ENCODE measurements at regions not wholly inside any gene's neighbourhood (a gene's known extent, or its start where the extent isn't known, plus 50 kb on each side); places are given as distances from the start of the nearest gene placed in this dataset.

DNA sequence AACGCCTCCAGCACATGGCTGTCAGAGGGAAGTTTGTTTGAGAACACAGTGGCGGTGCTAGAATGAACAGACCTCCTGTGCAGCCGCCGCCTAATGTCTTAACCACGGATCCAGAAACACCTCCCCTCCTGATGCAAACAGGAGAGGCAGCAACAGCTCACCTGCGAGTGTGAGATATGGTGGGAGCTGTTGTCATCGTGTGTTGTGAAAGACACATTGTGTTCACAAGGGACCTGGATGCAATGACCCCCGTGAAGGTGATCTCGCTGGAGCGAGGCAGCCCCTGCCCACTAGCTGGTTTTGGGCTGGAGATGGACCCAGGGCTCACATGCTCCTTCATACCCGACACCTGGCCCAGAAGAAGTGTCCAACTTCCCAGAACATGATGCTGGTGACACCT, 315.3 kb upstream of the C1orf174 start:
- intact Hi-C loops (cut with micrococcal nuclease) (no loop called here), dilution Hi-C loops (cut with MboI; ENCODE audit: extremely low pct_ligation_motif_present, low sequenced_read_pairs) (no loop called here)
- peaks cover 2% of the 10 kb centered on the region for H3K9me3 ChIP-seq (replicated peaks; ENCODE audit: control insufficient read depth, insufficient read depth, low read length)
- H4K20me1 ChIP-seq (replicated peaks; ENCODE audit: control insufficient read depth, extremely low read depth, insufficient read depth, low read length): no peaks in the 10 kb centered on the region
- POLR2A ChIA-PET: no interaction called here
- H3K36me3 ChIP-seq (ENCODE audit: control insufficient read depth in 2 of 2, extremely low read depth in 1 of 2, insufficient read depth in 2 of 2, low read length in 2 of 2): no peaks in the 10 kb centered on the region
- no peak overlapping the region for H3K9ac ChIP-seq (replicated peaks; ENCODE audit: extremely low read depth, insufficient read depth, low read length)
- H3K27ac ChIP-seq (ENCODE audit: insufficient read depth, low read depth, low read length): no peak overlapping the region
- no peaks in the 10 kb centered on the region for H3K9me1 ChIP-seq (replicated peaks; ENCODE audit: control insufficient read depth, extremely low read depth, insufficient read depth, low read length)
- no peaks in the 10 kb centered on the region for H3K27me3 ChIP-seq (ENCODE audit: control insufficient read depth in 2 of 2, insufficient read depth in 2 of 2, low read length in 2 of 2)
- no peak overlapping the region for H2AFZ ChIP-seq (ENCODE audit: low read depth, low read length)
- no peak for DNase-seq (ENCODE audit: low read depth, low spot score)
- no peak for TF ChIP-seq CTCF (IDR thresholded peaks at IDR 0.05; ENCODE audit: extremely low read depth in 1 of 2, insufficient read depth in 1 of 2, low read depth in 1 of 2, low read length in 2 of 2)
- no peak for TF ChIP-seq POLR2A (IDR thresholded peaks at IDR 0.05; ENCODE audit: low read depth, low read length)
- no peak for TF ChIP-seq EZH2 (IDR thresholded peaks at IDR 0.05; ENCODE audit: borderline replicate concordance, low read depth, low read length, severe bottlenecking)
- TF ChIP-seq POLR2AphosphoS5 (IDR thresholded peaks at IDR 0.05; ENCODE audit: insufficient read depth, low read depth, low read length): no peak
- TF ChIP-seq JUN (IDR thresholded peaks at IDR 0.05; ENCODE audit: borderline replicate concordance, insufficient read depth, insufficient read length, low read depth): no peak
- TF ChIP-seq GATA2 (IDR thresholded peaks at IDR 0.05; ENCODE audit: insufficient read depth, insufficient read length, low read depth, low read length): no peak
- no peak for TF ChIP-seq FOS (IDR thresholded peaks at IDR 0.05; ENCODE audit: borderline replicate concordance, insufficient read depth, low read length)
- TF ChIP-seq MYC (IDR thresholded peaks at IDR 0.05; ENCODE audit: low read depth, low read length): no peak
- TF ChIP-seq, protein P1, sequence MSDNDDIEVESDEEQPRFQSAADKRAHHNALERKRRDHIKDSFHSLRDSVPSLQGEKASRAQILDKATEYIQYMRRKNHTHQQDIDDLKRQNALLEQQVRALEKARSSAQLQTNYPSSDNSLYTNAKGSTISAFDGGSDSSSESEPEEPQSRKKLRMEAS (IDR thresholded peaks at IDR 0.05; ENCODE audit: insufficient read depth, insufficient read length): no peak
- no peaks in the 10 kb centered on the region for H3K79me2 ChIP-seq (ENCODE audit: control insufficient read depth, insufficient read depth, low read length)
- BruUV-seq (replicated peaks): no TSS peak
- no peak for FAIRE-seq
- CTCF ChIA-PET: no interaction called here
- no peak overlapping the region for H3K4me3 ChIP-seq (replicated peaks in 1 of 3; ENCODE audit: insufficient read depth in 1 of 3, low read depth in 1 of 3, low read length in 3 of 3)
- H3K4me2 ChIP-seq (ENCODE audit: insufficient read depth, low read length): no peak overlapping the region
- H3K4me1 ChIP-seq (ENCODE audit: control insufficient read depth, extremely low read depth, insufficient read depth, low read length): no peaks in the 10 kb centered on the region
